K562 (cell line): ENCODE measurements at regions not wholly inside any gene's neighbourhood (a gene's known extent, or its start where the extent isn't known, plus 50 kb on each side); places are given as distances from the start of the nearest gene placed in this dataset.

Experiments
- BRF1 ChIP-seq: IDR thresholded peaks from 3 replicates; pipeline ENCODE4 v1.6.1; 2011; ENCODE audit warnings: borderline replicate concordance, mild to moderate bottlenecking; ENCODE audit not compliant: insufficient read length; ENCODE audit errors: extremely low read depth
- CTCF ChIP-seq, 3 experiments: IDR thresholded peaks in 2 of 3; conservative IDR thresholded peaks in 1 of 3; 2 replicates each; pipeline ENCODE4 v1.5.1; 2011 to 2012; ENCODE audit warnings: low read length in 3 of 3, mild to moderate bottlenecking in 3 of 3, control low read depth in 2 of 3, improper control_type of control experiment in 1 of 3, inconsistent platforms in 1 of 3, low read depth in 1 of 3, mixed read lengths in 1 of 3, moderate library complexity in 1 of 3; ENCODE audit not compliant: insufficient read depth in 2 of 3
- E2F6 ChIP-seq, 2 experiments: IDR thresholded peaks; 2 replicates each; pipeline ENCODE4 v1.6.1; 2011; ENCODE audit warnings: borderline replicate concordance in 1 of 2, control low read depth in 1 of 2, low read depth in 1 of 2, low read length in 1 of 2, mild to moderate bottlenecking in 1 of 2, mixed read lengths in 1 of 2, moderate library complexity in 1 of 2; ENCODE audit not compliant: insufficient read depth in 1 of 2, insufficient read length in 1 of 2, poor library complexity in 1 of 2, severe bottlenecking in 1 of 2; ENCODE audit errors: extremely low read depth in 1 of 2
- HMG20A ChIP-seq: fragments of 450-650 bp; formaldehyde crosslinking; conservative IDR thresholded peaks from 2 replicates; pipeline ENCODE4 v1.4.0; 2020; ENCODE audit warnings: mild to moderate bottlenecking, mixed read lengths
- KLF13 ChIP-seq: fragments of 450-650 bp; IDR thresholded peaks from 2 replicates; pipeline ENCODE4 v1.6.1; 2016; ENCODE audit warnings: missing genetic modification characterization, low read depth, mild to moderate bottlenecking, missing compliant biosample characterization, moderate library complexity, borderline replicate concordance
- POLR2A ChIP-seq: fragments of 450-650 bp; conservative IDR thresholded peaks from 2 replicates; pipeline ENCODE4 v1.6.1; 2016
- SNRNP70 ChIP-seq: fragments of 200-400 bp; formaldehyde crosslinking; optimal IDR thresholded peaks from 2 replicates; pipeline ENCODE3; 2017; ENCODE audit warnings: low read depth, low read length
- TEAD4 ChIP-seq, 2 experiments: sonication (generic) in 1 of 2; formaldehyde crosslinking in 1 of 2; IDR thresholded peaks; 2 replicates each; pipeline versions ENCODE4 v1.6.1 to v1.8.0; 2012 to 2022; ENCODE audit warnings: borderline replicate concordance in 1 of 2, inconsistent platforms in 1 of 2, low read length in 1 of 2, mild to moderate bottlenecking in 1 of 2, missing genetic modification reagents in 1 of 2
- TF ChIP-seq, protein P1 (sequence below): sonication (generic); formaldehyde crosslinking; IDR thresholded peaks from 2 replicates; pipeline ENCODE4 v1.8.1; 2022; ENCODE audit warnings: missing genetic modification reagents
- TF ChIP-seq, protein P2 (sequence below): fragments of 450-650 bp; formaldehyde crosslinking; IDR thresholded peaks from 2 replicates; pipeline ENCODE4 v1.4.0; 2020; ENCODE audit warnings: mild to moderate bottlenecking
- TF ChIP-seq, protein P3 (sequence below), 2 experiments: IDR thresholded peaks in 1 of 2; conservative IDR thresholded peaks in 1 of 2; 2 replicates each; pipeline ENCODE4 v1.6.1; 2016; ENCODE audit warnings: low read depth in 2 of 2, mild to moderate bottlenecking in 1 of 2, missing compliant biosample characterization in 1 of 2, missing genetic modification characterization in 1 of 2, moderate library complexity in 1 of 2

DNA sequence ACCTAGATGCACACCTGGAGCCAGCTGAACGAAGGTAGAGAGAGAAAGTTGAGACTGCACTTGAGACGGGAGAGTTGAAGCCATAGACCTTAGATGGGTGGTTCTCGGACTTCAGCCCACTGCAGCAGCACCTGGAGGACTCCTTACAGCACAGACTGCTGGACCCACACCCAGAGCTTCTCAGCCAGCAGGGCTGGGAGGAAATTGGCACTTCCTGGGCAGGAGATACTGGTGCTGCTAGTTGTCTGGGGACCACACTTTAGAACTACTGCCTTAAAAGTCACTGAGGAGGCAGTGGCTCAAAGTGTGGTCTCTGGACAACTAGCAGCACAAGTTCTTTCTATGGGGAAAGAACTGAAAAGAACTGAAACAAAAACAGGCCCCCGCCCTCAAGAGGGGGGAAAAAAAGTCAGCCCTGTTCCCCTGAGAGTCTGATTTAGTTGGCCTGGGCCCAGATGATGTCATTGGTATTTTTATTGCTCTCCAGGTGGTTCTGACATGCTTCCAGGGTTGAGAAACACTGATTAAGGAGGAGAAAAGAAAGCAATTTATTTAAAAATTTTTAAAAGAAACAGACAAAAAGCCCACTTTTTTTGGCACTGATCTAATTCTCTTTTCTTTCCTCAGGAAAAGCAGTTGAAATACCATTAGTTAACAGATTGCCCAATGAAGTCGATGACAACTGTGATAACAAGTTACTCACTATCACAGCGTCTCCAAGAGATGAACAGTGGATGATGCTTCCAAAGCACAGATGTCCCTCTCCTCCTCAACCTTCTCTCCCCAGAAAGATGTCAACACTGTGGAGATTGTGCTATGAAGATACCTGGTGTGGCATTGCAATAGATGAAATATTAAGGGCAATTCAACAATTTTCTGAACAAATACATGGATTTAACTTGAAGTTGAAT, 73.6 kb upstream of the ADAMTS16 start:
- no peak for TF ChIP-seq TEAD4 (IDR thresholded peaks at IDR 0.05; ENCODE audit: low read length)
- no peak for TF ChIP-seq TEAD4 (CRISPR knock-in tag; IDR thresholded peaks at IDR 0.05; ENCODE audit: borderline replicate concordance)
- no peak for TF ChIP-seq E2F6 (IDR thresholded peaks at IDR 0.05; ENCODE audit: borderline replicate concordance in 1 of 2, extremely low read depth in 1 of 2, insufficient read depth in 1 of 2, insufficient read length in 1 of 2, low read depth in 1 of 2, low read length in 1 of 2, poor library complexity in 1 of 2, severe bottlenecking in 1 of 2)
- no peak for TF ChIP-seq HMG20A (CRISPR knock-in tag)
- no peak for TF ChIP-seq POLR2A
- no peak for TF ChIP-seq CTCF (IDR thresholded peaks at IDR 0.05 in 2 of 3, conservative IDR thresholded peaks at IDR 0.05 in 1 of 3; ENCODE audit: insufficient read depth in 2 of 3, low read depth in 1 of 3, low read length in 3 of 3)
- no peak for TF ChIP-seq BRF1
- TF ChIP-seq, protein P1, sequence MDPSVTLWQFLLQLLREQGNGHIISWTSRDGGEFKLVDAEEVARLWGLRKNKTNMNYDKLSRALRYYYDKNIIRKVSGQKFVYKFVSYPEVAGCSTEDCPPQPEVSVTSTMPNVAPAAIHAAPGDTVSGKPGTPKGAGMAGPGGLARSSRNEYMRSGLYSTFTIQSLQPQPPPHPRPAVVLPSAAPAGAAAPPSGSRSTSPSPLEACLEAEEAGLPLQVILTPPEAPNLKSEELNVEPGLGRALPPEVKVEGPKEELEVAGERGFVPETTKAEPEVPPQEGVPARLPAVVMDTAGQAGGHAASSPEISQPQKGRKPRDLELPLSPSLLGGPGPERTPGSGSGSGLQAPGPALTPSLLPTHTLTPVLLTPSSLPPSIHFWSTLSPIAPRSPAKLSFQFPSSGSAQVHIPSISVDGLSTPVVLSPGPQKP (CRISPR knock-in tag) = no peak
- TF ChIP-seq, protein P2, sequence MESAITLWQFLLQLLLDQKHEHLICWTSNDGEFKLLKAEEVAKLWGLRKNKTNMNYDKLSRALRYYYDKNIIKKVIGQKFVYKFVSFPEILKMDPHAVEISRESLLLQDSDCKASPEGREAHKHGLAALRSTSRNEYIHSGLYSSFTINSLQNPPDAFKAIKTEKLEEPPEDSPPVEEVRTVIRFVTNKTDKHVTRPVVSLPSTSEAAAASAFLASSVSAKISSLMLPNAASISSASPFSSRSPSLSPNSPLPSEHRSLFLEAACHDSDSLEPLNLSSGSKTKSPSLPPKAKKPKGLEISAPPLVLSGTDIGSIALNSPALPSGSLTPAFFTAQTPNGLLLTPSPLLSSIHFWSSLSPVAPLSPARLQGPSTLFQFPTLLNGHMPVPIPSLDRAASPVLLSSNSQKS (CRISPR knock-in tag) = no peak
- TF ChIP-seq, protein P3, sequence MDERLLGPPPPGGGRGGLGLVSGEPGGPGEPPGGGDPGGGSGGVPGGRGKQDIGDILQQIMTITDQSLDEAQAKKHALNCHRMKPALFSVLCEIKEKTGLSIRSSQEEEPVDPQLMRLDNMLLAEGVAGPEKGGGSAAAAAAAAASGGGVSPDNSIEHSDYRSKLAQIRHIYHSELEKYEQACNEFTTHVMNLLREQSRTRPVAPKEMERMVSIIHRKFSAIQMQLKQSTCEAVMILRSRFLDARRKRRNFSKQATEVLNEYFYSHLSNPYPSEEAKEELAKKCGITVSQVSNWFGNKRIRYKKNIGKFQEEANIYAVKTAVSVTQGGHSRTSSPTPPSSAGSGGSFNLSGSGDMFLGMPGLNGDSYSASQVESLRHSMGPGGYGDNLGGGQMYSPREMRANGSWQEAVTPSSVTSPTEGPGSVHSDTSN (CRISPR knock-in tag; IDR thresholded peaks at IDR 0.05; ENCODE audit: low read depth) = no peak
- TF ChIP-seq, protein P3 (tag; conservative IDR thresholded peaks at IDR 0.05; ENCODE audit: low read depth) = no peak
- no peak for TF ChIP-seq SNRNP70
- TF ChIP-seq KLF13 (tag) = no peak
